CD8-positive, alpha-beta memory T cell (primary cell): ENCODE measurements at regions not wholly inside any gene's neighbourhood (a gene's known extent, or its start where the extent isn't known, plus 50 kb on each side); places are given as distances from the start of the nearest gene placed in this dataset.

Experiments used
- CTCF ChIA-PET: fragments of 350-600 bp; sonication (Branson Sonifier 250); formaldehyde crosslinking; loops from one replicate; lab custom pipeline; 2021; ENCODE audit warnings: antibody characterized with exemption; lab: Charles Lee
- POLR2A ChIA-PET: fragments of 350-600 bp; sonication (Branson Sonifier 250); formaldehyde crosslinking; loops from one replicate; lab custom pipeline; 2021; ENCODE audit warnings: antibody characterized with exemption; lab: Charles Lee
- DNase-seq, 5 donors: peaks; one replicate each; pipeline versions ENCODE4 v3.0.0 to v3.0.0-alpha.2; 2020 to 2022; ENCODE audit warnings: mixed read lengths in 1 of 5
- H3K27ac ChIP-seq: one replicate; pipeline ENCODE4 v1.7.0; 2013; ENCODE audit warnings: low read depth, mild to moderate bottlenecking, low read length, moderate library complexity
- H3K27me3 ChIP-seq: 2 replicates; pipeline ENCODE4 v1.7.0; 2013; ENCODE audit warnings: low read length, mild to moderate bottlenecking; ENCODE audit not compliant: insufficient read depth, poor library complexity, severe bottlenecking
- H3K36me3 ChIP-seq: 2 replicates; pipeline ENCODE4 v1.7.0; 2013; ENCODE audit warnings: mild to moderate bottlenecking, low read length, moderate library complexity; ENCODE audit not compliant: insufficient read depth
- H3K4me1 ChIP-seq: 2 replicates; pipeline ENCODE4 v1.7.0; 2013; ENCODE audit warnings: mild to moderate bottlenecking, low read length, moderate library complexity; ENCODE audit not compliant: insufficient read depth
- H3K4me3 ChIP-seq: 2 replicates; pipeline ENCODE4 v1.7.0; 2013; ENCODE audit warnings: mild to moderate bottlenecking, low read length
- H3K9me3 ChIP-seq: 2 replicates; pipeline ENCODE4 v1.7.0; 2013; ENCODE audit warnings: mild to moderate bottlenecking, low read length
- H3K27ac Mint-ChIP-seq, 8 donors: one replicate each; pipeline ENCODE4 v1.8.0; 2020 to 2021; ENCODE audit warnings: mixed read lengths in 8 of 8, mild to moderate bottlenecking in 6 of 8, inconsistent platforms in 3 of 8, moderate library complexity in 3 of 8
- H3K27me3 Mint-ChIP-seq, 2 donors: one replicate each; pipeline ENCODE4 v1.8.0; 2020 to 2021; ENCODE audit warnings: mixed read lengths in 2 of 2, mild to moderate bottlenecking in 1 of 2, moderate library complexity in 1 of 2
- H3K36me3 Mint-ChIP-seq, 3 donors: one replicate each; pipeline ENCODE4 v1.8.0; 2020 to 2021; ENCODE audit warnings: mixed read lengths in 3 of 3, inconsistent platforms in 1 of 3, mild to moderate bottlenecking in 1 of 3
- H3K4me1 Mint-ChIP-seq, 3 donors: one replicate each; pipeline ENCODE4 v1.8.0; 2020 to 2021; ENCODE audit warnings: mixed read lengths in 3 of 3, inconsistent platforms in 1 of 3, mild to moderate bottlenecking in 1 of 3
- H3K4me3 Mint-ChIP-seq, 7 donors: one replicate each; pipeline ENCODE4 v1.8.0; 2020 to 2021; ENCODE audit warnings: mixed read lengths in 7 of 7, mild to moderate bottlenecking in 6 of 7, moderate library complexity in 4 of 7, inconsistent platforms in 2 of 7
- H3K9me3 Mint-ChIP-seq, 5 donors: one replicate each; pipeline ENCODE4 v1.8.0; 2020 to 2022; ENCODE audit warnings: mixed read lengths in 5 of 5, mild to moderate bottlenecking in 3 of 5, moderate library complexity in 2 of 5, inconsistent platforms in 1 of 5

- Histone ChIP-seq H3K36me3 (no peaks in the 10 kb centered on the region), H3K9me3 (no peaks in the 10 kb centered on the region), H3K27ac (no peak overlapping the region), H3K4me3 (no peak overlapping the region), H3K27me3 (no peaks in the 10 kb centered on the region), H3K4me1 (no peaks in the 10 kb centered on the region)
- Mint-ChIP-seq H3K27me3 (peaks cover 5 to 12% of the 10 kb centered on the region in 2 donors), H3K36me3 (no peaks in the 10 kb centered on the region), H3K4me1 (no peaks in the 10 kb centered on the region), H3K27ac (no peak overlapping the region), H3K4me3 (no peak overlapping the region), H3K9me3 (no peaks in the 10 kb centered on the region)
- DNase-seq: no peak
- ChIA-PET CTCF (no interaction called here), POLR2A (no interaction called here)
Observed at GRCh38 chr10:30118590-30118989, 59.2 kb upstream of the JCAD start.

GRCh38 chr10:30117812-30118501 lies 58.6 kb upstream of the JCAD start:
- Mint-ChIP-seq H3K36me3 (no peaks in the 10 kb centered on the region), H3K4me3 (no peak overlapping the region), H3K27me3 (peaks cover 5 to 15% of the 10 kb centered on the region in 2 donors), H3K27ac (no peak overlapping the region), H3K9me3 (no peaks in the 10 kb centered on the region), H3K4me1 (no peaks in the 10 kb centered on the region)
- Histone ChIP-seq H3K27ac (no peak overlapping the region), H3K27me3 (no peaks in the 10 kb centered on the region), H3K36me3 (no peaks in the 10 kb centered on the region), H3K4me3 (no peak overlapping the region), H3K4me1 (no peaks in the 10 kb centered on the region), H3K9me3 (no peaks in the 10 kb centered on the region)
- DNase-seq: no peak
- ChIA-PET POLR2A (no interaction called here), CTCF (no interaction called here)

DNA sequence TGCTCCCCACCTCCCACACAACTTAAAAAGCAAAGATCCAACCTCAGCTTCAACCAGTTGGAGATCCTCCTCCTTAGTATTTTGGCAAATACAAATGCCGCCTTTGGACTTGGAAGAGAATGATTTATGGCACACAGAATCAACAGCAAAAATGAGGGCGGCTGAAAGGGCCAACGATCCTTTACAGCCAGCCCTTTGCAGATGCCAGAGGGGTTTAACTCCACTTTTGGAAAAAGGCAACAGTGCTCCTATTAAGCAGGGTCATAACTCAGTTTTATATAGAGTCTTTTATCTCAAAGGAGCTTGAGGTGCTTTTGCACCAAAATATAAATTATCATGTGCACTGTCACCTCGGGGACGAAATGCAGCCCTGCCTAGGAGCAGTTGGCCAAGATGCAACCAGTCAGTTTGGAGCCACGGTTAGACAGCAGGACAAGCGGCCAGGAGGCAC lies 56.7 kb upstream of the JCAD start:
- Histone ChIP-seq H3K27me3 (no peaks in the 10 kb centered on the region), H3K36me3 (no peaks in the 10 kb centered on the region), H3K4me1 (no peaks in the 10 kb centered on the region), H3K27ac (no peak overlapping the region), H3K9me3 (no peaks in the 10 kb centered on the region), H3K4me3 (no peak overlapping the region)
- peaks cover 5 to 17% of the 10 kb centered on the region in 2 donors for H3K27me3 Mint-ChIP-seq
- H3K4me3 Mint-ChIP-seq: no peak overlapping the region
- no peaks in the 10 kb centered on the region for H3K9me3 Mint-ChIP-seq
- ChIA-PET CTCF (no interaction called here), POLR2A (no interaction called here)
- no peaks in the 10 kb centered on the region for H3K4me1 Mint-ChIP-seq
- H3K27ac Mint-ChIP-seq: no peak overlapping the region
- no peaks in the 10 kb centered on the region for H3K36me3 Mint-ChIP-seq
- no peak for DNase-seq

DNA sequence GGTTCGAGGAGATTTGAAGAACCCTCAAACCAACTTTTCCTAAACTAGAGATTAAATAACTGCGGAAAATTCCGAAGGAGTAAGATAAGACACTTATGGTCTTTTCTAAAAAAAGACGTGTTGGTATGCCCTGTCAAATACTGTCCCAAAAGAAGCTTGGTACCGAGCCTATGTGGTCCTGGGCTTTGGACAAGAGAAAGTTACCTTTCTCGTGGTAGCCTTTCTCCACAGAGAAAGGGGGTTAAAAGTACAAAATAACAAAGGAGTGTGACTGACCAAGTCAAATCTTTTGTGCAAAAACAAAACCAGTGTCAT lies 56.2 kb upstream of the JCAD start:
- DNase-seq: no peak
- H3K4me1 Mint-ChIP-seq: no peaks in the 10 kb centered on the region
- Histone ChIP-seq H3K36me3 (no peaks in the 10 kb centered on the region), H3K27ac (no peak overlapping the region), H3K4me1 (no peaks in the 10 kb centered on the region), H3K27me3 (no peaks in the 10 kb centered on the region), H3K4me3 (no peak overlapping the region), H3K9me3 (no peaks in the 10 kb centered on the region)
- H3K9me3 Mint-ChIP-seq: no peaks in the 10 kb centered on the region
- H3K4me3 Mint-ChIP-seq: no peak overlapping the region
- POLR2A ChIA-PET: no interaction called here
- H3K27me3 Mint-ChIP-seq: peaks cover 8 to 19% of the 10 kb centered on the region in 2 donors
- CTCF ChIA-PET: no interaction called here
- H3K36me3 Mint-ChIP-seq: no peaks in the 10 kb centered on the region
- H3K27ac Mint-ChIP-seq: no peak overlapping the region

DNA sequence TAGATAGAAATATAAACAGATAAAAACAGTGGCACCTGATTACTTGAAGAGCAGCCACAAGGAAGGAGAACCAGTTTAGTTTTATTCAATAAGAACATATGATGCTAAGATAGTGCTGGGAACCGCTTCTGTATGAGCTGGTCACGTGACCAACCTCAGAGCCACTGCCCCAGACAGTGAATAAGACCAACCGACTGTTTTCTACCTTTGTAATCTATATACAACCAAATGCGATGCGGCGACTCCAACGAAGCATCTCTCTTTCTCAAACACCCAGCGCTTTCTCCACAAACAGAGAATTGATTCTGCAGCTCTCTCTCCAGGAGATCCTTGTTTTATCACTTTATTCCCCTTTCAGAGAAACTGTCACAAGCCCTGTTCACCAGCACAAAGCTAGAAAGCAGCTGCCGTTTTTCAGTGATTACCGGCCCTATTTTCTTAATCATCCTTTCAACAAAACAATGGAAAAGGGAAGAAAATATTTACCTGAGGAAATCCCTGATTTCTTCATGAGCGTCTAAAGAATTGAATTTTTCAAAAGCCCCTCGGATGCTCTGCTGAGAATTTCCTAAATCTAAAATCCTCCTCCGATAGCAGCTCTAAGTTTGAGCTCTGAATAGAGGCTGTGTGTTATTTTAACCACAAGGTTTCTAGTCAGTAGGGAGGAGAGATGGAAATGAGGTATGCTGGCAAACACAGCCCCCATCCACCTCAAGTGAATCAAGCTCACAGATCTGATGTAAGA lies 55.7 kb upstream of the JCAD start:
- DNase-seq: no peak
- Histone ChIP-seq H3K4me3 (no peak overlapping the region), H3K9me3 (no peaks in the 10 kb centered on the region), H3K27ac (no peak overlapping the region), H3K36me3 (no peaks in the 10 kb centered on the region), H3K27me3 (no peaks in the 10 kb centered on the region), H3K4me1 (no peaks in the 10 kb centered on the region)
- no peaks in the 10 kb centered on the region for H3K9me3 Mint-ChIP-seq
- H3K36me3 Mint-ChIP-seq: no peaks in the 10 kb centered on the region
- no peak overlapping the region for H3K4me3 Mint-ChIP-seq
- H3K27ac Mint-ChIP-seq: no peak overlapping the region
- H3K4me1 Mint-ChIP-seq: no peaks in the 10 kb centered on the region
- peaks cover 11 to 23% of the 10 kb centered on the region in 2 donors for H3K27me3 Mint-ChIP-seq
- CTCF ChIA-PET: no interaction called here
- POLR2A ChIA-PET: no interaction called here

GRCh38 chr10:30114401-30114800 lies 55.0 kb upstream of the JCAD start:
- no peaks in the 10 kb centered on the region for H3K9me3 ChIP-seq
- CTCF ChIA-PET: interaction anchor here (0.7 kb wide), 1 partner anchor 25 kb away, joined by 3 read pairs; no protein-coding TSS in a partner anchor
- POLR2A ChIA-PET: no interaction called here
- Mint-ChIP-seq H3K27ac (no peak overlapping the region), H3K4me1 (no peaks in the 10 kb centered on the region), H3K36me3 (no peaks in the 10 kb centered on the region), H3K27me3 (peaks cover 12 to 27% of the 10 kb centered on the region in 2 donors), H3K9me3 (no peaks in the 10 kb centered on the region), H3K4me3 (no peak overlapping the region)
- no peaks in the 10 kb centered on the region for H3K4me1 ChIP-seq
- H3K27ac ChIP-seq: no peak overlapping the region
- H3K36me3 ChIP-seq: no peaks in the 10 kb centered on the region
- no peaks in the 10 kb centered on the region for H3K27me3 ChIP-seq
- DNase-seq: no peak
- no peak overlapping the region for H3K4me3 ChIP-seq

DNA sequence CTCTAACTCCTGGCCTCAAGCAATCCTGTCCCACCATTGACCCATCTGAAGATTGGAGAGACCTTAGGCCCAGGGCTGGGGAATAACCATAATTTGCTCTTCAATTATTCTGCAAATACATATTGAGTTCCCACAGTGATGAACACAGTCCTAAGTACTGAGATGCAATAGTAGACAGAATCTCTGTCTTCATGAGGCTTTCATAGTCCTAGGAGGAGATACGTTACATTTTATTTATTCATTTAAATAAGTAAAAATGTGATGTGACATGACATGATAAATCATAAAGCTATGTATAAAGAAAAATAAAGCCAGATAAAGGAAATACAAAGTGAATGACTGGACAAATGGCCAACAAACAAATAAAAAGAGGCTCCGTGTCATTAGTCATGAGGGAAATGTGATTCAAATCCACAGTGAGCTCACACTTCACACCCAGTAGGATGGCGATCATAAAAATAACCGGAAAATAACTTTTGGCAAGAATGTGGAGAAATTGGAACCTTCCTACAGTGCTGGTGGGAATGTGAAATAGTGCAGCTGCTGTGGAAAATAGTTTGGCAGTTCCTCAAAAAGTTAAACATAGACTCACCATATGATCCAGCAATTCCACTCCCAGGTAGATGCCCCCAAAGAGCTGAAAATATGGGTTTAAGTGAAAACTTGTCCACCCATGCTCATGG lies 52.1 kb upstream of the JCAD start:
- Mint-ChIP-seq H3K4me1 (no peaks in the 10 kb centered on the region), H3K36me3 (no peaks in the 10 kb centered on the region), H3K9me3 (no peaks in the 10 kb centered on the region), H3K27me3 (peaks cover 13 to 38% of the 10 kb centered on the region in 2 donors), H3K4me3 (no peak overlapping the region), H3K27ac (no peak overlapping the region)
- H3K27me3 ChIP-seq: no peaks in the 10 kb centered on the region
- no peaks in the 10 kb centered on the region for H3K9me3 ChIP-seq
- CTCF ChIA-PET: no interaction called here
- no peak overlapping the region for H3K4me3 ChIP-seq
- POLR2A ChIA-PET: no interaction called here
- H3K36me3 ChIP-seq: no peaks in the 10 kb centered on the region
- no peaks in the 10 kb centered on the region for H3K4me1 ChIP-seq
- DNase-seq: no peak
- H3K27ac ChIP-seq: no peak overlapping the region
